ENCODE measurements at regions not wholly inside any gene's neighbourhood (a gene's known extent, or its start where the extent isn't known, plus 50 kb on each side); places are given as distances from the start of the nearest gene placed in this dataset.
A peak's percentile ranks its signal among the peaks of the same experiment; 100 is the strongest.

- DNase-seq, result no peak
Observed at GRCh38 chr6:156110249-156110648, 654.6 kb upstream of the NOX3 start.

- no peak for DNase-seq
Observed at GRCh38 chr6:156109713-156110112, 654.1 kb upstream of the NOX3 start.

GRCh38 chr6:156107624-156108101 lies 652.0 kb upstream of the NOX3 start:
- no peak for DNase-seq

- DNase-seq, result no peak
Observed at GRCh38 chr6:156102129-156102528, 646.5 kb upstream of the NOX3 start.

- no peak for DNase-seq
Observed at GRCh38 chr6:156098839-156099238, 643.2 kb upstream of the NOX3 start.

GRCh38 chr6:156087487-156087886 lies 631.8 kb upstream of the NOX3 start:
- DNase-seq, result no peak

GRCh38 chr6:156082012-156082411 lies 626.4 kb upstream of the NOX3 start:
- DNase-seq, result no peak

- no peak for DNase-seq
Observed at GRCh38 chr6:156080371-156080770, 624.7 kb upstream of the NOX3 start.

GRCh38 chr6:156068881-156069280 lies 613.2 kb upstream of the NOX3 start:
- DNase-seq, result no peak

- DNase-seq, result no peak
Observed at GRCh38 chr6:156065849-156066248, 610.2 kb upstream of the NOX3 start.

GRCh38 chr6:156062091-156062563 lies 606.5 kb upstream of the NOX3 start:
- no peak for DNase-seq

GRCh38 chr6:156061465-156061864 lies 605.8 kb upstream of the NOX3 start:
- DNase-seq, result no peak

GRCh38 chr6:156060013-156060412 lies 604.4 kb upstream of the NOX3 start:
- peak; percentile 39 to 48 (median 42) for DNase-seq

GRCh38 chr6:156058356-156058755 lies 602.7 kb upstream of the NOX3 start:
- no peak for DNase-seq

GRCh38 chr6:156057869-156058268 lies 602.2 kb upstream of the NOX3 start:
- no peak for DNase-seq

- no peak for DNase-seq
Observed at GRCh38 chr6:156056085-156056484, 600.4 kb upstream of the NOX3 start.

GRCh38 chr6:156053626-156054025 lies 598.0 kb upstream of the NOX3 start:
- no peak for DNase-seq

- DNase-seq, result no peak
Observed at GRCh38 chr6:156046841-156047449, 591.3 kb upstream of the NOX3 start.

GRCh38 chr6:156046268-156046665 lies 590.6 kb upstream of the NOX3 start:
- no peak for DNase-seq

- no peak for DNase-seq
Observed at GRCh38 chr6:156045401-156046267, 590.0 kb upstream of the NOX3 start.

- no peak for DNase-seq
Observed at GRCh38 chr6:156033598-156033997, 578.0 kb upstream of the NOX3 start.

GRCh38 chr6:156031516-156031915 lies 575.9 kb upstream of the NOX3 start:
- DNase-seq, result no peak

- no peak for DNase-seq
Observed at GRCh38 chr6:156030053-156030452, 574.4 kb upstream of the NOX3 start.

GRCh38 chr6:156029286-156029985 lies 573.8 kb upstream of the NOX3 start:
- no peak for DNase-seq
